SK-N-SH treated with all-trans-retinoic acid at 6 μM for 48 hours (cell line): ENCODE measurements at regions not wholly inside any gene's neighbourhood (a gene's known extent, or its start where the extent isn't known, plus 50 kb on each side); places are given as distances from the start of the nearest gene placed in this dataset.

ENCODE experiments used
- ATAC-seq: fragments of 200-7000 bp; cut with Tn5 transposase; 3 replicates; pipeline ENCODE4 v1.9.1; 2020; ENCODE audit warnings: mild to moderate bottlenecking, moderate library complexity
- ARNTL ChIP-seq: fragments of 450-650 bp; formaldehyde crosslinking; IDR thresholded peaks from 2 replicates; pipeline ENCODE4 v1.5.0; 2020; ENCODE audit warnings: low read depth, mild to moderate bottlenecking, moderate library complexity, borderline replicate concordance
- BACH2 ChIP-seq: fragments of 250-450 bp; sonication (Bioruptor Pico); IDR thresholded peaks from 2 replicates; pipeline ENCODE4 v1.9.0; 2021; ENCODE audit warnings: mild to moderate bottlenecking, borderline replicate concordance
- CREB5 ChIP-seq: fragments of 250-450 bp; sonication (Bioruptor Pico); IDR thresholded peaks from 2 replicates; pipeline ENCODE4 v1.5.1; 2020; ENCODE audit warnings: low read depth, mild to moderate bottlenecking, moderate library complexity
- CSRNP3 ChIP-seq: fragments of 250-450 bp; sonication (Bioruptor Pico); IDR thresholded peaks from 2 replicates; pipeline ENCODE4 v1.5.1; 2021; ENCODE audit warnings: mild to moderate bottlenecking, moderate library complexity
- ESRRG ChIP-seq: fragments of 250-450 bp; sonication (Bioruptor Pico); IDR thresholded peaks from 2 replicates; pipeline ENCODE4 v1.6.1; 2021; ENCODE audit warnings: mild to moderate bottlenecking
- GLIS3 ChIP-seq: fragments of 250-450 bp; sonication (Bioruptor Pico); IDR thresholded peaks from 2 replicates; pipeline ENCODE4 v1.5.0; 2020; ENCODE audit warnings: mild to moderate bottlenecking, moderate library complexity
- ISL1 ChIP-seq: fragments of 250-450 bp; sonication (Bioruptor Pico); IDR thresholded peaks from 2 replicates; pipeline ENCODE4 v2.1.2; 2022; ENCODE audit warnings: mild to moderate bottlenecking, moderate library complexity
- PATZ1 ChIP-seq: fragments of 250-450 bp; sonication (Bioruptor Pico); IDR thresholded peaks from 2 replicates; pipeline ENCODE4 v1.8.0; 2020; ENCODE audit warnings: mild to moderate bottlenecking, moderate library complexity, borderline replicate concordance
- POU6F1 ChIP-seq: fragments of 250-450 bp; sonication (Bioruptor Pico); IDR thresholded peaks from 2 replicates; pipeline ENCODE4 v1.8.0; 2021; ENCODE audit warnings: low read depth, mild to moderate bottlenecking, moderate library complexity, borderline replicate concordance
- PPARA ChIP-seq: fragments of 250-450 bp; sonication (Bioruptor Pico); IDR thresholded peaks from 2 replicates; pipeline ENCODE4 v1.5.0; 2020; ENCODE audit warnings: mild to moderate bottlenecking, borderline replicate concordance
- RARB ChIP-seq: fragments of 250-450 bp; sonication (Bioruptor Pico); IDR thresholded peaks from 2 replicates; pipeline ENCODE4 v1.8.0; 2021; ENCODE audit warnings: mild to moderate bottlenecking, moderate library complexity
- SNAI2 ChIP-seq: fragments of 250-450 bp; sonication (Bioruptor Pico); IDR thresholded peaks from 2 replicates; pipeline ENCODE4 v1.5.0; 2020; ENCODE audit warnings: mild to moderate bottlenecking, moderate library complexity
- TCF4 ChIP-seq: fragments of 250-450 bp; sonication (Bioruptor Pico); IDR thresholded peaks from 2 replicates; pipeline ENCODE4 v1.8.0; 2021; ENCODE audit warnings: mild to moderate bottlenecking, moderate library complexity, borderline replicate concordance
- TOX ChIP-seq: fragments of 250-450 bp; sonication (Bioruptor Pico); IDR thresholded peaks from 2 replicates; pipeline ENCODE4 v1.8.0; 2021; ENCODE audit warnings: mild to moderate bottlenecking, moderate library complexity, borderline replicate concordance
- TSHZ2 ChIP-seq: fragments of 250-450 bp; sonication (Bioruptor Pico); IDR thresholded peaks from 2 replicates; pipeline ENCODE4 v1.5.0; 2020; ENCODE audit warnings: mild to moderate bottlenecking, moderate library complexity
- ZC3H10 ChIP-seq: fragments of 250-450 bp; sonication (Bioruptor Pico); IDR thresholded peaks from 2 replicates; pipeline ENCODE4 v1.5.1; 2021; ENCODE audit warnings: mild to moderate bottlenecking, moderate library complexity
- ZFP3 ChIP-seq: fragments of 250-450 bp; sonication (Bioruptor Pico); IDR thresholded peaks from 2 replicates; pipeline ENCODE4 v1.5.0; 2020; ENCODE audit warnings: mild to moderate bottlenecking, moderate library complexity
- ZFP30 ChIP-seq: fragments of 450-650 bp; formaldehyde crosslinking; IDR thresholded peaks from 2 replicates; pipeline ENCODE4 v1.5.0; 2022; ENCODE audit warnings: mild to moderate bottlenecking, moderate library complexity
- ZNF70 ChIP-seq: fragments of 450-650 bp; formaldehyde crosslinking; IDR thresholded peaks from 2 replicates; pipeline ENCODE4 v1.5.0; 2020; ENCODE audit warnings: mild to moderate bottlenecking, moderate library complexity
- ZNF8 ChIP-seq: fragments of 450-650 bp; formaldehyde crosslinking; IDR thresholded peaks from 2 replicates; pipeline ENCODE4 v1.5.0; 2020; ENCODE audit warnings: mild to moderate bottlenecking, moderate library complexity

- TF ChIP-seq ISL1 (CRISPR knock-in tag), result 0 out of 2 replicates have a peak, but pooled peaks have one; percentile 27
- no peak for TF ChIP-seq PPARA (CRISPR knock-in tag)
- no peak for ATAC-seq
Observed at GRCh38 chr5:163373436-163374084, 63.8 kb upstream of the CCNG1 start.

- no peak for ATAC-seq
- no peak for TF ChIP-seq ZNF70
- no peak for TF ChIP-seq RARB (CRISPR knock-in tag)
- TF ChIP-seq TOX (CRISPR knock-in tag), result no peak
- TF ChIP-seq ZC3H10 (CRISPR knock-in tag), result no peak
- TF ChIP-seq ZNF8 (CRISPR knock-in tag), result no peak
- no peak for TF ChIP-seq GLIS3 (CRISPR knock-in tag)
- TF ChIP-seq ARNTL (CRISPR knock-in tag), result no peak
- no peak for TF ChIP-seq ZFP3 (CRISPR knock-in tag)
- TF ChIP-seq CSRNP3 (CRISPR knock-in tag), result no peak
- no peak for TF ChIP-seq ZFP30 (CRISPR knock-in tag)
- no peak for TF ChIP-seq ESRRG (CRISPR knock-in tag)
- TF ChIP-seq PPARA (CRISPR knock-in tag), result no peak
- TF ChIP-seq TCF4 (CRISPR knock-in tag), result no peak
- TF ChIP-seq PATZ1 (CRISPR knock-in tag), result no peak
- no peak for TF ChIP-seq SNAI2 (CRISPR knock-in tag)
- TF ChIP-seq POU6F1 (CRISPR knock-in tag), result no peak
- TF ChIP-seq TSHZ2 (CRISPR knock-in tag), result no peak
- no peak for TF ChIP-seq BACH2 (CRISPR knock-in tag)
- TF ChIP-seq CREB5, result no peak
Observed at GRCh38 chr5:163377982-163378381, 59.4 kb upstream of the CCNG1 start.

GRCh38 chr5:163379298-163380155 lies 57.9 kb upstream of the CCNG1 start:
- peak; percentile 59 for TF ChIP-seq ISL1 (CRISPR knock-in tag)
- no peak for TF ChIP-seq RARB (CRISPR knock-in tag)
- TF ChIP-seq ZFP3 (CRISPR knock-in tag), result 0 out of 2 replicates have a peak, but pooled peaks have one; percentile 21

More at GRCh38 chr5:163379298-163380155, 57.9 kb upstream of the CCNG1 start:
- no peak for ATAC-seq
